BLaER1 treated with 17β-estradiol and CSF1 and Interleukin-3, amounts not matched to agents 10 nM and 100 nM (cell line): ENCODE measurements at regions not wholly inside any gene's neighbourhood (a gene's known extent, or its start where the extent isn't known, plus 50 kb on each side); places are given as distances from the start of the nearest gene placed in this dataset.

ENCODE experiments used
- H3K27ac ChIP-seq, 11 experiments: shearing (Covaris generic); formaldehyde crosslinking; 2 replicates each; pipeline ENCODE4 v1.8.1; 2022
- H3K27me3 ChIP-seq, 11 experiments: shearing (Covaris generic); formaldehyde crosslinking; 2 replicates each; pipeline ENCODE4 v1.8.1; 2022
- H3K36me3 ChIP-seq, 11 experiments: shearing (Covaris generic); formaldehyde crosslinking; 2 replicates each; pipeline ENCODE4 v1.8.1; 2022
- H3K4me1 ChIP-seq, 10 experiments: shearing (Covaris generic); formaldehyde crosslinking; 2 replicates each; pipeline ENCODE4 v1.8.1; 2022
- H3K4me2 ChIP-seq, 11 experiments: shearing (Covaris generic); formaldehyde crosslinking; 2 replicates each; pipeline ENCODE4 v1.8.1; 2022
- H3K4me3 ChIP-seq, 10 experiments: shearing (Covaris generic); formaldehyde crosslinking; 2 replicates each; pipeline ENCODE4 v1.8.1; 2022
- H3K9ac ChIP-seq, 11 experiments: shearing (Covaris generic); formaldehyde crosslinking; 2 replicates each; pipeline ENCODE4 v1.8.1; 2022
- H3K9me3 ChIP-seq, 11 experiments: shearing (Covaris generic); formaldehyde crosslinking; replicated peaks in 1 of 11; 2 replicates each; pipeline ENCODE4 v1.8.1; 2022
- H4K20me1 ChIP-seq, 11 experiments: shearing (Covaris generic); formaldehyde crosslinking; 2 replicates each; pipeline ENCODE4 v1.8.1; 2022
- Cebpa-rat ChIP-seq, 11 experiments: shearing (Covaris generic); IDR thresholded peaks; 2 replicates each; pipeline ENCODE4 v1.8.1; 2022

DNA sequence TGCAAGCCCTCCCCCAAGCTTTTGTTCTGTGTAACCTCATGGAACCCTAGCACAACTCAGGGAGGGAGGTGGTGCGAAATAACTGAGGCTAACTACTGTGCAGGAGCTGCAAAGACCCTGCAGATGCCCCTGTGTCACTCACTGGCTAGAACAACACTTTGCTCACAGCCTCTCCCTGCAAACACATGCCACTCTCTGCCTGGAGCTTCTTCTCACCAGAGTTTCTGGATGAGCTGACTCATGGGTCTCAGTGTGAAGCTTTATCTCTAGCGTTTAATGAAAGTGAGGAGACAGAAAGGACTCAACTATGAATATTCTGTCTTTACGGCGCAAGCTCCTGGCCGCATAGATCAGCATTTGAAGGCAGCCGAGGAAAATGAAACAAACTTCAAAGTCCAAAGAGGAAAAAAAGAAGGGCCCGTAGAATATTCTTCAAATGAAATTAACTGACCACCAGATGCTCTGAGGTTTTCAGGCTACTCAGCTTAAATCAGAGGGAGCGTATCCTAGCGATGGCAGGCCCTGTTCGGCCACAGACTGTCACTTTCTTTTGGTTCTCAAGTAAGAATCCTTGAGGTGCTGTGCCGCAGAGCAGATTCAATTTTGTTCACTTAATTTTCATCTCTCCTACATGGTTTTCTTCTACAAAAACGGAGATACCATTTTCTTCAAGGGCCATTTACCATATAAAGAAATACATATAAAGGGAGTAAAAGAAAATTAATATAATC lies 77.7 kb upstream of the TAS2R1 start:
- Histone ChIP-seq H4K20me1 (no peaks in the 10 kb centered on the region), H3K4me2 (no peak overlapping the region), H3K36me3 (no peaks in the 10 kb centered on the region), H3K27me3 (no peaks in the 10 kb centered on the region), H3K9ac (no peak overlapping the region), H3K4me1 (peaks cover 3 to 14% (median 10%) of the 10 kb centered on the region in 10 experiments; a peak in 17 of 20 replicates), H3K4me3 (no peak overlapping the region), H3K27ac (no peak overlapping the region), H3K9me3 (peaks cover 0 to 12% (median 0%) of the 10 kb centered on the region in 11 experiments; a peak in 3 of 22 replicates)
- TF ChIP-seq Cebpa-rat (IDR thresholded peaks at IDR 0.05): no peak

- no peaks in the 10 kb centered on the region for H3K9me3 ChIP-seq
These were observed 69.5 kb upstream of the TAS2R1 start for GRCh38 chr5:9699681-9700080.

GRCh38 chr5:9698841-9699240 lies 68.7 kb upstream of the TAS2R1 start:
- no peak overlapping the region for H3K27ac ChIP-seq
- H3K4me2 ChIP-seq: no peak overlapping the region
- H3K9ac ChIP-seq: no peak overlapping the region
- no peaks in the 10 kb centered on the region for H4K20me1 ChIP-seq
- peaks cover 0 to 11% (median 2%) of the 10 kb centered on the region in 10 experiments; a peak in 8 of 20 replicates for H3K4me1 ChIP-seq
- H3K36me3 ChIP-seq: no peaks in the 10 kb centered on the region
- no peaks in the 10 kb centered on the region for H3K27me3 ChIP-seq
- TF ChIP-seq Cebpa-rat (IDR thresholded peaks at IDR 0.05): no peak
- H3K4me3 ChIP-seq: no peak overlapping the region
- no peaks in the 10 kb centered on the region for H3K9me3 ChIP-seq

More at GRCh38 chr5:9699681-9700080, 69.5 kb upstream of the TAS2R1 start:
- Histone ChIP-seq H4K20me1 (no peaks in the 10 kb centered on the region), H3K27me3 (no peaks in the 10 kb centered on the region), H3K4me3 (no peak overlapping the region), H3K27ac (no peak overlapping the region), H3K36me3 (no peaks in the 10 kb centered on the region), H3K4me2 (no peak overlapping the region), H3K4me1 (peaks cover 0 to 11% (median 2%) of the 10 kb centered on the region in 10 experiments; a peak in 8 of 20 replicates), H3K9ac (no peak overlapping the region)
- TF ChIP-seq Cebpa-rat (IDR thresholded peaks at IDR 0.05): no peak

DNA sequence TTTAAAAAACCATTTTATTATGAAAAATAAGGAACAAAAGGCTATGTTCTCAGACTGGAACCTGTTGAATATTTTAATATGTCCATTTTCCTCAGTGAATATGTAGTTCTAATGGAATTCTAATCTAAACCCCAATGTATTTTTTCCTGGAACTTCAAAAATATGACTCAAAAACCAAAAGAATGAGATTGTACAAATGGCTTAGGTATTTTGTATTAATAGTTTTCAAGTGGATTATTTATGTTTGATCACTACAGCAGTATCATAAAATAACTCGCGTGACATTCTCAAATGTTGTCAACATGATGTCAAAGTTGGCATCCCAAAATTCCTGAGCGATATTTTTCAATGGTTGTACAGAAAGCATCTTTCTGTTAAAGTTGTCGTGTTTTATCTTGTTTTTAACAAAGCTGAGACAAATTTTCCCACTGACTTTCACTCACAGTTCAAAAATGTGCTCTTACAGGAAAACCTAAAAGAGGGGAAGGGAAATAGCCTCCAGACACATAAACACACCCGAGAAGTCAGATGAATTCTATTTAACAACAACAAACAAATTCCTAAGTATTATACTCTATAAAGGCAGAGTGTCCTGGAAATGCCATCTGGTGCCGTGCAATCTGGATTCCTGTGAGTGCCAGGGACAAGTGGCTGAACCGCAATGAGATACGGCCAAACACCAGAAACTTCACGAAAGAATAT lies 68.1 kb upstream of the TAS2R1 start:
- no peak for TF ChIP-seq Cebpa-rat (IDR thresholded peaks at IDR 0.05)
- Histone ChIP-seq H3K4me1 (peaks cover 0 to 11% (median 2%) of the 10 kb centered on the region in 10 experiments; a peak in 8 of 20 replicates), H3K36me3 (no peaks in the 10 kb centered on the region), H4K20me1 (no peaks in the 10 kb centered on the region), H3K4me2 (no peak overlapping the region), H3K9ac (no peak overlapping the region), H3K9me3 (no peaks in the 10 kb centered on the region), H3K27me3 (no peaks in the 10 kb centered on the region), H3K27ac (no peak overlapping the region), H3K4me3 (no peak overlapping the region)

DNA sequence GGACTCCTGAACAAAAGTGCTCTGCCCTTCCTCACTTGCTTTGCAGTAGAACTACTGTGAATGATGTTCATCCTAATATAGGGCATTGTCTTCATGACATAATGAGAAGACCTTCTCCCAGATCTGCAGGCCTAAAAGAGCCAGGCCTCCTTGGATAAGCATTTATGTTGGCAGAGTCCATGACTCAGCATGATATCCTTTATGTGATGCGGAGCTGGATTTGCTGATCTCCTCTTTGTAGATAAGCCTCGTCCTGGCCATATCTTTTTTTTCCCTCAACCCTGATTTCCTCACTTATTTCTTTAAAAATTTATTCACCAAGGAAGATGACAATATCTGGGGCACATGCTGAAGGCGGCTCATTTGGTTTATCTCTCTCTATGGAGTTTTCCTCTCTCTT lies 62.4 kb upstream of the TAS2R1 start:
- Histone ChIP-seq H3K9ac (no peak overlapping the region), H3K27me3 (no peaks in the 10 kb centered on the region), H3K27ac (no peak overlapping the region), H3K36me3 (no peaks in the 10 kb centered on the region), H4K20me1 (no peaks in the 10 kb centered on the region), H3K4me2 (no peak overlapping the region), H3K4me3 (no peak overlapping the region), H3K9me3 (no peaks in the 10 kb centered on the region), H3K4me1 (peaks cover 0 to 11% (median 2%) of the 10 kb centered on the region in 10 experiments; a peak in 8 of 20 replicates)
- no peak for TF ChIP-seq Cebpa-rat (IDR thresholded peaks at IDR 0.05)

- no peak for TF ChIP-seq Cebpa-rat (IDR thresholded peaks at IDR 0.05)
- Histone ChIP-seq H3K4me2 (no peak overlapping the region), H3K36me3 (no peaks in the 10 kb centered on the region), H3K27me3 (no peaks in the 10 kb centered on the region), H3K4me3 (no peak overlapping the region), H3K27ac (no peak overlapping the region), H3K9ac (no peak overlapping the region), H4K20me1 (no peaks in the 10 kb centered on the region), H3K9me3 (no peaks in the 10 kb centered on the region), H3K4me1 (peaks cover 0 to 11% (median 2%) of the 10 kb centered on the region in 10 experiments; a peak in 9 of 20 replicates)
These were observed 61.1 kb upstream of the TAS2R1 start for GRCh38 chr5:9691261-9691660.

- TF ChIP-seq Cebpa-rat (IDR thresholded peaks at IDR 0.05): no peak
- Histone ChIP-seq H3K4me2 (no peak overlapping the region), H3K4me1 (peaks cover 0 to 10% (median 2%) of the 10 kb centered on the region in 10 experiments; a peak in 9 of 20 replicates), H3K9me3 (no peaks in the 10 kb centered on the region), H3K36me3 (no peaks in the 10 kb centered on the region), H3K4me3 (no peak overlapping the region), H3K9ac (no peak overlapping the region), H3K27me3 (no peaks in the 10 kb centered on the region), H3K27ac (no peak overlapping the region), H4K20me1 (no peaks in the 10 kb centered on the region)
These were observed 60.6 kb upstream of the TAS2R1 start for GRCh38 chr5:9690751-9691150.

DNA sequence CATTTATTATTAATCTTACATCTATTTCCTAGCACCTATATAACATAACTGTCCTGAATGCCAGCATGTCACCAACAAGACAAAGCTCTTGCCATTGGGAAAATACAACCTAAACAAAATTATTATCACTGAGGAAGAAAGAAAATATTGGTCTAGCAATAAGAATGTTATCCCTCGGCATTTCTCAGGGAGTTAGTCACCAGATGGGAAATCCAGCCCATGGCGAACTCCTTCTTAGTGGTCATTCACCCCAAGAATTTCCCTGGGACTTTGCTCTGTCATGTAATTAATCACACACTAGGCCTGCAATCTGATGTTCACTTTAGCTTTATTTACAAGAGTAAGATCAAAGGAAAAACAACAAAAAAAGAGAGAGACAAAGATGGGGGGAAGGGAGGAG lies 56.1 kb upstream of the TAS2R1 start:
- H3K4me3 ChIP-seq: no peak overlapping the region
- no peaks in the 10 kb centered on the region for H3K9me3 ChIP-seq
- H3K36me3 ChIP-seq: no peaks in the 10 kb centered on the region
- no peaks in the 10 kb centered on the region for H4K20me1 ChIP-seq
- no peak overlapping the region for H3K9ac ChIP-seq
- no peaks in the 10 kb centered on the region; a peak in 1 of 20 replicates for H3K4me1 ChIP-seq
- TF ChIP-seq Cebpa-rat (IDR thresholded peaks at IDR 0.05): no peak
- no peaks in the 10 kb centered on the region for H3K27me3 ChIP-seq
- no peak overlapping the region for H3K4me2 ChIP-seq
- H3K27ac ChIP-seq: no peak overlapping the region

- no peak overlapping the region for H3K4me2 ChIP-seq
- no peak for TF ChIP-seq Cebpa-rat (IDR thresholded peaks at IDR 0.05)
- H3K9ac ChIP-seq: no peak overlapping the region
- H3K4me1 ChIP-seq: no peaks in the 10 kb centered on the region; a peak in 1 of 20 replicates
- no peaks in the 10 kb centered on the region for H3K36me3 ChIP-seq
- peaks cover 0 to 7% (median 5%) of the 10 kb centered on the region in 11 experiments; a peak in 8 of 22 replicates for H3K9me3 ChIP-seq
- no peaks in the 10 kb centered on the region for H4K20me1 ChIP-seq
- H3K27ac ChIP-seq: no peak overlapping the region
- H3K4me3 ChIP-seq: no peak overlapping the region
- H3K27me3 ChIP-seq: no peaks in the 10 kb centered on the region
These were observed 51.6 kb upstream of the TAS2R1 start for GRCh38 chr5:9681706-9682105.
